ENCODE measurements at regions not wholly inside any gene's neighbourhood (a gene's known extent, or its start where the extent isn't known, plus 50 kb on each side); places are given as distances from the start of the nearest gene placed in this dataset.

DNA sequence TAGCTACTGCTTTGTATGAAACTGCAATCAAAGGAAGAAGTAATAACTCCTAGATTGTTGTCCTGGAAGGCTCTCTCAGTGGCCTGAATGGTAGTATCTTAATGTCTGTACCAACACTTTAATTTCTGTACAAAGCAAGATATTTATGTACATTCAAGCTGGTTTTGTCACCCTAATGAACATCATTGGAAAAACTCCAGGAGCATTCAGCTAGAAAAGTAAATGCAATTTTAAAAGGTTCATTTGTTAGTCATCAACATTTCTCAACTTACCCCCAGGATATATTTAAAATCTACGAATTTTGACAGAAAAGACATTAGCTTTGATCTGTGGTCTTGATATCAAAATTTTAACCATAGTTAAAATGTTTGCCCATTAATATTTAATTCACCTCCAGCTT lies 80.0 kb upstream of the FGF13 start:
- TF ChIP-seq EZH2 (IDR thresholded peaks at IDR 0.05; ENCODE audit: low read depth, unreplicated experiment) (no peak), POLR2AphosphoS5 (IDR thresholded peaks at IDR 0.05; ENCODE audit: low read depth) (no peak), CREB1 (CRISPR knock-in tag; IDR thresholded peaks at IDR 0.05; ENCODE audit: low read depth) (no peak), ZNF114 (CRISPR knock-in tag; IDR thresholded peaks at IDR 0.05) (no peak)
- TF ChIP-seq, protein P1, sequence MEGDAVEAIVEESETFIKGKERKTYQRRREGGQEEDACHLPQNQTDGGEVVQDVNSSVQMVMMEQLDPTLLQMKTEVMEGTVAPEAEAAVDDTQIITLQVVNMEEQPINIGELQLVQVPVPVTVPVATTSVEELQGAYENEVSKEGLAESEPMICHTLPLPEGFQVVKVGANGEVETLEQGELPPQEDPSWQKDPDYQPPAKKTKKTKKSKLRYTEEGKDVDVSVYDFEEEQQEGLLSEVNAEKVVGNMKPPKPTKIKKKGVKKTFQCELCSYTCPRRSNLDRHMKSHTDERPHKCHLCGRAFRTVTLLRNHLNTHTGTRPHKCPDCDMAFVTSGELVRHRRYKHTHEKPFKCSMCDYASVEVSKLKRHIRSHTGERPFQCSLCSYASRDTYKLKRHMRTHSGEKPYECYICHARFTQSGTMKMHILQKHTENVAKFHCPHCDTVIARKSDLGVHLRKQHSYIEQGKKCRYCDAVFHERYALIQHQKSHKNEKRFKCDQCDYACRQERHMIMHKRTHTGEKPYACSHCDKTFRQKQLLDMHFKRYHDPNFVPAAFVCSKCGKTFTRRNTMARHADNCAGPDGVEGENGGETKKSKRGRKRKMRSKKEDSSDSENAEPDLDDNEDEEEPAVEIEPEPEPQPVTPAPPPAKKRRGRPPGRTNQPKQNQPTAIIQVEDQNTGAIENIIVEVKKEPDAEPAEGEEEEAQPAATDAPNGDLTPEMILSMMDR (conservative IDR thresholded peaks at IDR 0.05; ENCODE audit: low read depth in 2 of 2): no peak
- TF ChIP-seq, protein P2, sequence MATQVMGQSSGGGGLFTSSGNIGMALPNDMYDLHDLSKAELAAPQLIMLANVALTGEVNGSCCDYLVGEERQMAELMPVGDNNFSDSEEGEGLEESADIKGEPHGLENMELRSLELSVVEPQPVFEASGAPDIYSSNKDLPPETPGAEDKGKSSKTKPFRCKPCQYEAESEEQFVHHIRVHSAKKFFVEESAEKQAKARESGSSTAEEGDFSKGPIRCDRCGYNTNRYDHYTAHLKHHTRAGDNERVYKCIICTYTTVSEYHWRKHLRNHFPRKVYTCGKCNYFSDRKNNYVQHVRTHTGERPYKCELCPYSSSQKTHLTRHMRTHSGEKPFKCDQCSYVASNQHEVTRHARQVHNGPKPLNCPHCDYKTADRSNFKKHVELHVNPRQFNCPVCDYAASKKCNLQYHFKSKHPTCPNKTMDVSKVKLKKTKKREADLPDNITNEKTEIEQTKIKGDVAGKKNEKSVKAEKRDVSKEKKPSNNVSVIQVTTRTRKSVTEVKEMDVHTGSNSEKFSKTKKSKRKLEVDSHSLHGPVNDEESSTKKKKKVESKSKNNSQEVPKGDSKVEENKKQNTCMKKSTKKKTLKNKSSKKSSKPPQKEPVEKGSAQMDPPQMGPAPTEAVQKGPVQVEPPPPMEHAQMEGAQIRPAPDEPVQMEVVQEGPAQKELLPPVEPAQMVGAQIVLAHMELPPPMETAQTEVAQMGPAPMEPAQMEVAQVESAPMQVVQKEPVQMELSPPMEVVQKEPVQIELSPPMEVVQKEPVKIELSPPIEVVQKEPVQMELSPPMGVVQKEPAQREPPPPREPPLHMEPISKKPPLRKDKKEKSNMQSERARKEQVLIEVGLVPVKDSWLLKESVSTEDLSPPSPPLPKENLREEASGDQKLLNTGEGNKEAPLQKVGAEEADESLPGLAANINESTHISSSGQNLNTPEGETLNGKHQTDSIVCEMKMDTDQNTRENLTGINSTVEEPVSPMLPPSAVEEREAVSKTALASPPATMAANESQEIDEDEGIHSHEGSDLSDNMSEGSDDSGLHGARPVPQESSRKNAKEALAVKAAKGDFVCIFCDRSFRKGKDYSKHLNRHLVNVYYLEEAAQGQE (IDR thresholded peaks at IDR 0.05; ENCODE audit: unreplicated experiment): no peak
